DMS53 treated with DMSO at 0.1 percent for 48 hours (cell line): ENCODE measurements at regions not wholly inside any gene's neighbourhood (a gene's known extent, or its start where the extent isn't known, plus 50 kb on each side); places are given as distances from the start of the nearest gene placed in this dataset.

Experiments used
- DNase-seq: peaks from one replicate; lab custom pipeline; 2025; ENCODE audit not compliant: unreplicated experiment; lab: John Stamatoyannopoulos, UW

- no peak for DNase-seq
These were observed 167.0 kb downstream of the INSIG2 start for GRCh38 chr2:118255301-118255700.

- no peak for DNase-seq
These were observed 165.8 kb downstream of the INSIG2 start for GRCh38 chr2:118254116-118254515.

- DNase-seq = no peak
These were observed 163.2 kb downstream of the INSIG2 start for GRCh38 chr2:118251427-118251826.

- peak; percentile 51 for DNase-seq
These were observed 162.2 kb downstream of the INSIG2 start for GRCh38 chr2:118250463-118250862.

- no peak for DNase-seq
These were observed 161.7 kb downstream of the INSIG2 start for GRCh38 chr2:118250001-118250400.

- no peak for DNase-seq
These were observed 161.3 kb downstream of the INSIG2 start for GRCh38 chr2:118249531-118249930.

GRCh38 chr2:118246726-118247125 lies 158.5 kb downstream of the INSIG2 start:
- no peak for DNase-seq

GRCh38 chr2:118246079-118246478 lies 157.8 kb downstream of the INSIG2 start:
- DNase-seq = no peak

- DNase-seq = no peak
These were observed 156.4 kb downstream of the INSIG2 start for GRCh38 chr2:118244686-118245085.

- DNase-seq = no peak
These were observed 154.8 kb downstream of the INSIG2 start for GRCh38 chr2:118243031-118243430.

GRCh38 chr2:118242216-118242615 lies 153.9 kb downstream of the INSIG2 start:
- DNase-seq = peak; percentile 81

- DNase-seq = no peak
These were observed 152.9 kb downstream of the INSIG2 start for GRCh38 chr2:118241128-118241527.

- no peak for DNase-seq
These were observed 152.0 kb downstream of the INSIG2 start for GRCh38 chr2:118240276-118240675.

- DNase-seq = no peak
These were observed 151.0 kb downstream of the INSIG2 start for GRCh38 chr2:118239284-118239683.

GRCh38 chr2:118237451-118237850 lies 149.2 kb downstream of the INSIG2 start:
- DNase-seq = no peak

GRCh38 chr2:118232796-118233195 lies 144.5 kb downstream of the INSIG2 start:
- no peak for DNase-seq

GRCh38 chr2:118232391-118232790 lies 144.1 kb downstream of the INSIG2 start:
- no peak for DNase-seq

GRCh38 chr2:118231759-118232158 lies 143.5 kb downstream of the INSIG2 start:
- no peak for DNase-seq

GRCh38 chr2:118227698-118228508 lies 139.6 kb downstream of the INSIG2 start:
- no peak for DNase-seq

- no peak for DNase-seq
These were observed 137.4 kb downstream of the INSIG2 start for GRCh38 chr2:118225666-118226065.

- no peak for DNase-seq
These were observed 136.6 kb downstream of the INSIG2 start for GRCh38 chr2:118224895-118225311.

- no peak for DNase-seq
These were observed 136.0 kb downstream of the INSIG2 start for GRCh38 chr2:118223992-118224894.
